Middle frontal gyrus (tissue), 1 donor: ENCODE measurements at regions not wholly inside any gene's neighbourhood (a gene's known extent, or its start where the extent isn't known, plus 50 kb on each side); places are given as distances from the start of the nearest gene placed in this dataset.

Experiments used
- DNase-seq: peaks from one replicate; pipeline ENCODE4 v3.0.0-alpha.2; 2015; ENCODE audit warnings: low spot score; ENCODE audit errors: extremely low spot score

DNA sequence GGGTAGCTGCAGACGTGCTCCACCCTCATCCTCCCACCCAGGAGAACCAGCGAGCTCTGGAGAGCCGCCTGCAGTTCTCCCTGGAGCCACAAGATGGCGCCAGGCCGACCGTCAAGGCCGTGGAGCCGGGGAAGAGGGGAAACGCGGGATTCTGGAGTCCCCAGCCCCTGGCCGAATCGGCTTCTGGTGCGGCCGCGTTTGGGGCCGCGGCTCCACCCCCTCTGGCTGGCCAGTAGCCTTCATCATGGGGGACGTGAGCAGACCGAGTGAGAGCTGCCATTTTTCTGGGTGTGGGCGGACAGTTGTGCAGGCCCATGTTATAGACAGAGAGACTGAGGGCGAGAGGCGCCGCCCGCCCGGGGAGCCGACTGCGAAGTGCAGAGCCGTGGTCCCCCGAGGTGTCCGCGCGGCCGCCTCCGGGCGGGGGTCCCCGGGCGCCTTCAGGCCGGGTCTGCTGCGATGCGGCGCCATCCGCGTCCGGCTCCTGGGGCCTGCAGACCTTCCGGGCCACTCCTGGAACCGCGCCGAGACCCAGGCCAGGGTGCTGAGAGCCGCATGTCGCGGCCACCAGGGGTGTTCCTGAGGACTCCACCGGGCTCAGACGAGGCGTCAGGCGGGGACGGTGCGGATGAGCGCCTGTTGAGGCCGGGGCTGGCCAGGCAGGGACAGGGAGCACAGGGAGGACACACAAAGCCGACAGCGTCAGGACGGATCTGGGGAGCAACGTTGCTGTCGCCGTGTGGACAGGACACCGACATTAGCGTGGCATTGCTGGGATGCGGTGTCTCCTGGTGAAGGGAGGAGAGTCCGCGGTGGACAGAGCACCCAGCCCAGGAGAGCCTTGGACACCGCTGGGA is 418.2 kb upstream of the HS6ST1 start:
- DNase-seq = peak; percentile 52

- DNase-seq = no peak
Measured at GRCh38 chr2:128737546-128737826, 418.8 kb upstream of the HS6ST1 start.

GRCh38 chr2:128738446-128739110 is 419.9 kb upstream of the HS6ST1 start:
- DNase-seq = no peak

DNA sequence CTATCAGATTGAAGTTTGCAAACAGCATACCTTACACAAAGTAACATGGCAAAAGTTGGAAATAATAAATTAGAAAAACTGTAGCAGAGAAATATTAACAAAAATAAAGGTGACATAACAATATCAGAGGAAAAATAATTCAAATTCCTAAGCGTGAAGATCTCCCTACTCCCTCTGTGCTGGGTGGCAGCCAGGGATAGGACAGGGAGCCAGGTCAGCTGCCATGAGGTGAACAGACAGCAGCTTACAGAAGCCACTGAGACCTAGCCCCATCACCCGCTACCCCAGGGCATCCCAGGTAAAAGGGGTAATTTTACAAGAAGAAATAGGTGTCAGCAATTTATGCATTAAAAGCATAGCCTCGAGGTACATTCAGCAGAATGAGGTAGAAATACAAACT is 423.8 kb upstream of the HS6ST1 start:
- no peak for DNase-seq

- no peak for DNase-seq
Measured at GRCh38 chr2:128745946-128746345, 427.3 kb upstream of the HS6ST1 start.

- DNase-seq = no peak
Measured at GRCh38 chr2:128746356-128746755, 427.7 kb upstream of the HS6ST1 start.

DNA sequence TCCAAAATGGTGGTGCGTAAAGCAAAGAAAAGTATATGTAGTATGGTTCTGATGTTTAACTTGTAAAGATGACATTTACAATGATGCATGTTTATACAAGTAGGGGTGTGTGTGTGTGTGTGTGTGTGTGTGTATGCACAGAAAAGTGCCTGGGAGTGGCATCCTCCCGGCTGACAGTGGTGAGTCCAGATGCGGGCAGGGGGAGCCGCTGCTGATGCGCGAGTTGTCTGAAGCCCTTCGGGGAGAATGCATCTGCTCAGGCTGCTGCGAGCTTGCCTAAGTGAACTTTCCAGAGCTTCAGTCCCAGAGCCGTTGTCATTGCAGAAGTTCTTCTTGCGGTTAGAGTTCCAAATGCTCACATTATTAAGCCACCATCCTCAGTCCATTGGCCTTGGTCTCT is 429.7 kb upstream of the HS6ST1 start:
- no peak for DNase-seq

DNA sequence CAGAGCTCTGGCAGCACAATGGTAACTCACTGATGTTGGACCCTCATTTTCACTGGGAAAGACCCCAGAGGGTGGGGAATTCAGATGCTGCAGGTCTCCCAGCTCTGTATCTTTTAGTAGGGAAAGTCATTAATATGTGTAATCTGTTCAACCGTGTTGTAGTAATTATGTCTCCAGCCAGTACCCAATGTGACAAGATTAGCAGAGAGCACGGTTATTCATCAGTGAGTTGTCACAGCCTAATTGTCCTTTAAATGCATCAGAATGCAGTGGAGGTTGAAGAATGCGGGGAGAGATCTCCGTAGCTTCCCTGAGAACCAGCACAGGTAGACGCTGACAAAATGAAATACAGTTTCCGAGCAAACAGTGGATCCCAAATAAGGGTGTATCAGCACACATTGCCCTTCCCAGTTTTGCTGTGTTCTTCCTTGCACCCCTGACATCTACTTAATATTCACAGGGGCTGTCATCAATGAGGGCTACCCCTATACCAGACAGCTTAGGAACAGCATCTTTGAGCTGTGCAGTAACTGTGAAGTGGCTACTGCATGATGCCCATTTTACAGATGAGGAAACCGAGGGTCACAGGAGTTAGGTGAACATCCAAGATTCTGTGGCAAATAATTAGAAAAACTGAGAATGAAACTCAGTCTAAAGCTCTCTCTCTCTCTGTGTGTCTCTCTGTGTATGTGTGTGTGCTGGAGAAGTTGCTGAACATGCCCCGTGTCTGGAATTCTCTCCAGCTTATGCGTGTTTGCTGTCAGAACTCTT is 430.4 kb upstream of the HS6ST1 start:
- DNase-seq = no peak

DNA sequence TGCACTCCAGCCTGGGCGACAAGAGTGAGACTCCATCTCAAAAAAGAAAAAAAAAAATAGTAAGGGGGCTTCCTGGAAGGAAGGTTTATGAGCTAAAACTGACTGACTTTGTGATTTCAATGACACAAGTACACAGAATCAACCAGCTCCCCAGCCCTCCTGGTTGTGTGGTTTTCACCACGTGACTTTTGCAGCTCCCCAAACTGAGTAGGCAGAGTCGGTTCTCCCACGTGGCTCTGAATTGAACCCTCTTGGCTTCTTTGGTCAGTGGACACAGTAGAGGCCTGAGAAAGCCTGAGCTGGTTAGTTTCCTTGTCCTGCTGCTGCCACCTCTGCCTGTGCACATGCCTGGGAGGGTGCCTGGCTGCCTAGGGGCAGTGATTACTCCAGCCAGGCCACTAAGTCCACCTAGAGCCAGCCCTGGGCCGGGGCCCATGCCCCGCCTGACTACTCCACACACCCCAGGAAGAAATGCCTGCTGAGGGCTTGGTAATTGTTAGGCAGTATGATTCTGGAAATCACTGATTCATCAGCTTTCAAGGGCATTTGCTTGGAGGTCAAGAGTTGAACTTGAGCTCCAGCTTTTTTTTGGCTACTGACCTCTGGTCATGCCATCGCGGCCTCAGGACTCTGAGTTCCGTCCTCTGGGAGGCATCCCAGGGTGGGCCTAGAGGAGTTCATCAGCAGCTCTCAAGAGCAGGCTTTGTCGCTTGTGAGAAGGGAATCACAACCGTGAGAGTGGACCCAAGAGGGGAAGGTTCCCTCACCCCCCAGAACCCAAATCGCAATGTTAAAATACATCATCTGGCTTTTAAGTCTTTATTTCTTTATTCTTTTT is 431.9 kb upstream of the HS6ST1 start:
- DNase-seq = no peak

DNA sequence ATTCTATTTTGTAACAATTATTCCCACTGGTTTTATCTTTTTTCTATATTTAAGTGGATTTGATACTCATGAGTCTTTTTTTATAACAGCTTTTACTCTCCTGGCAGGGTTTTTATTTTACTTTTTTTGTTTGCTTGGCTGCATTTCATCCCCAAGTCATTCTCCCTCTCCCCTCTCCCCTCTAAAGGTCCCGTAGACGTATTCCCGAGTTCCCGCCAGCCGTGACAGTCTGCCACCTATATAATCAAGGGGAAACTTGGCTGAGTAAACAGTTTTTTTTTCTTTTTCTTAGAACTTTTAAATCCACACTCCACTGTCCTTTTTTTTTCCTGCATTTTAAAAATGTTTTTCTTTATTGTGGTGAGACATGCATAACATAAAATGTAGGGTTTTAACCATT is 433.1 kb upstream of the HS6ST1 start:
- DNase-seq = no peak

- DNase-seq = no peak
Measured at GRCh38 chr2:128752691-128753263, 434.1 kb upstream of the HS6ST1 start.

GRCh38 chr2:128753321-128753720 is 434.7 kb upstream of the HS6ST1 start:
- no peak for DNase-seq

GRCh38 chr2:128753800-128754199 is 435.1 kb upstream of the HS6ST1 start:
- no peak for DNase-seq

DNA sequence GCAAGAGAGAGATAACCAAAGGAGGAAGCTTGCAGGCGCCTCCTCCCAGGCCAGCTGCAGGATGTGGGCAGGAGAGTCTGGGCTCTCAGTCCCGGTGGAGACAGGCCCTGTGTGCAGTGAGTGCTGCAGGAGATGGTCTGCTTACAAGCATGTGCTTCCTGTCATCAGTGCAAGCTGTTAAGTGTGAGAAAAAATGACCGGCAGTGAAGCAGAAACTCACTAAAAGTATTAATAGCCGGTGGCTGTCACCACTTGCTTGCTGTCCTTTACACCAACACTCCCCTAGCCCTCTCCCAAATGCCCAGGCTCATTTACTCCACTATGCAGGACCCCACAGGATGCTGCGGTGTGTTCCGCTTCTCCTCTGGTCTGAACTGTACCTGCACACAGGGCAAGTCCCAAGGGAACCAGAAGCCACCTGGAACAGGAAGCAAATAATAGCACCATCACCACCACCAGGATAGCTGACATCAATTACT is 435.6 kb upstream of the HS6ST1 start:
- peak; percentile 12 for DNase-seq

DNA sequence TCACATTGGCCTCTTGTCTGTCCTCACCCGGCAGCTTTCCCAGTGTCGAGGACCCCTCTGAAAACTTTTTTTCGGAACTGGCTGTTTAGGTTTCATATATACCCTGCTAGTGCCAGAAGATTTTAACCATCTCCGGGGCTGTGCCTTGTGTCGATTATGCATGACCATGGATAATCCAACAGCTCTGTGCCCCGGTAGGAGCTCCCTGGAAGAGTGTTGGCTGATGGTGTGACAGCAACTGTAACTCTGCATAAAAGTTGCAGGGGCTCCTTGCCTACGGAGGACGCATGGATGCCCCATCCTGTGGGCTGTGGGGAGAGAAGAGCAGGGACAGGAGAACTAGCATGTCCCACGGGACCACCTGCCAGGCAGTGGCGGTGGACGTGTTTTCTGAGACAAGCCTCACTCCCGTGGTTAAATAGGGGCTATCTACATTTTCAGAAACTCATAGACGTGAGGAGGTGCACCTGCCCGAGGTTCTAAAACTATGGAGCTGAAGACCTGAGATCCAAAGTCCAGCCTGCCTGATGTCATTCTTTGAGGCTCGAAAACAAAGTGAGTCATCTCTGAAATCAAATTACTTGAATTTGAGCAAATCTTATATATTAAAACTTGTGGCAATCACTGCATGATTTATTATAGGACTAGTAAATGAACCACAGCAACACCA is 437.2 kb upstream of the HS6ST1 start:
- no peak for DNase-seq

DNA sequence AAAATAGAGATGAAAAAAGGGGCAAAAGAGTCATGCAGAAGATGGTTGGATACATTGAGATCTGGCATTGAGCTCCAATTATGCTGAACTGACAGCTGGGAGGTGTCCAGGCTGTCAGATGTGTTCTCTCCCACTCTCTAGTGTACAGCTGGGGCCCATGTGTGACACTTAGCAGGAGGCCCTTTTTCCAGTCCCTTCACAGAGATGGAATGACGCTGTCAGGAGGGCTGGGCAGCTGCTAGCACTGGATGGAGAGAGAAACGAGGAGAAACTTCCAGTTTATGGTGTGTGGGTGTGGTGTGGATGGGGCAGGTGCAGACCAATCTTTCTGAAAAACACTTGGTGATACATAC is 437.7 kb upstream of the HS6ST1 start:
- no peak for DNase-seq

- DNase-seq = no peak
Measured at GRCh38 chr2:128765811-128766210, 447.1 kb upstream of the HS6ST1 start.

DNA sequence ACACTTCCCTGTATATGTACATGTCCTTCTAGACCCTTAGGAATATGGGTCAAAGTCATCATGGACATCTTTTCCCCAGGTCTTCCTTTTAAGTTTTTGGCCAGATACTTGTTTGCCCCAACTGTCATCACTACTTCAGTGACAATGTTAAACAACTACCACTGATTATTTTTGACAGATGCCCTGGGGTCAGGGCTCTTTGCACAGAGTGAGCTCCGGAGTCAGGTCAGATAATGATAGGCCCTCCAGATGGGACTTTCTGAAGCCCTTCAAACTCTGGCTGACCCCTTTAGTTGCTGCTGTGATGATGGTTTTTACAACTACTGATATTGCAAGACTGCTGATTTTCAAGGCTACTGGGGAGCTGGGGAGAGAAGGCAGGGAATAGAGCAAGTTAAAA is 449.4 kb upstream of the HS6ST1 start:
- DNase-seq = no peak

DNA sequence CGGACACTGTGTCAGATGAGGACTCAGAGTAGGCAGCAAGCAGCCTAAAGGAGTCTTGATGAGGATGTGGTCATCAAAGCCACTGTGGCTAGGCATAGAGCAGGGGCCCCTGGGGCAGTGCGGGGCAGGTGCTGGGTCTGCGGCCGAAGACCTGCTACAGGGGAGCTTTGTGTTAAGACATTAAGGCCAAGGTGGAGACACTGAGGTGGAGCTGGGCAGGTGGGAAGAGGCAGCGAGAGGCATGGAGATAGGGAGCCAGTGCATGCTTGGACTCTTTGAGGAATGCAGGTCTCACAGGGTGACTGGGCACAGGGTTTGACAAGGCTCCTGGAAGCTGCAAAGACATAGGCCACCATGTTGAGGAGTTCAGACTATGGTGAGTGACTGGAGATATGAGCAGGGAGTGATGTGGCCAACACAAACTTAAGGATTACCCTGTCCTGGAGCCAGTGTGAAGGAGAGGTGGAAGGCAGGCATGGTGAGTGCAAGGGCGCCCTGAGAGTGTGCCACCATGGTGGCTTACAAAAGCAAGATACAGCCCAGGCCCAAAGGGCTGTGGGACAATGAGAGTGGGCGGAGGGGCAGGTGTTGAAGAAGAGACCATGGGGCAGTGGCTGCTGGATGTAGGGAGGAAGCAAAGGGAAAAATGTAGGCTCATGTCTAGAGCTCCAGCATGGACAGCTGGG is 450.9 kb upstream of the HS6ST1 start:
- DNase-seq = no peak
